WERI-Rb-1 (cell line): ENCODE measurements at regions not wholly inside any gene's neighbourhood (a gene's known extent, or its start where the extent isn't known, plus 50 kb on each side); places are given as distances from the start of the nearest gene placed in this dataset.

Experiments used
- DNase-seq: peaks from one replicate; pipeline ENCODE4 v3.0.0-alpha.2; 2020
- H3K27ac ChIP-seq: fragments of 250-450 bp; sonication (Bioruptor Pico); 2 replicates; pipeline ENCODE4 v1.5.1; 2020; ENCODE audit warnings: mild to moderate bottlenecking, moderate library complexity
- H3K27me3 ChIP-seq: fragments of 250-450 bp; sonication (Bioruptor Pico); 2 replicates; pipeline ENCODE4 v1.5.1; 2021; ENCODE audit warnings: mild to moderate bottlenecking, low read depth, moderate library complexity; ENCODE audit not compliant: insufficient read depth, severe bottlenecking
- H3K36me3 ChIP-seq: fragments of 250-450 bp; sonication (Bioruptor Pico); 2 replicates; pipeline ENCODE4 v1.5.1; 2020; ENCODE audit warnings: mild to moderate bottlenecking, moderate library complexity
- H3K4me3 ChIP-seq: 2 replicates; pipeline ENCODE4 v1.5.1; 2011; ENCODE audit warnings: low read depth, mild to moderate bottlenecking, control low read depth, low read length
- H3K9me3 ChIP-seq: fragments of 250-450 bp; sonication (Bioruptor Pico); 2 replicates; pipeline ENCODE4 v1.5.1; 2021; ENCODE audit warnings: mild to moderate bottlenecking, moderate library complexity; ENCODE audit not compliant: severe bottlenecking
- TF ChIP-seq, protein P1 (sequence below): IDR thresholded peaks from 2 replicates; pipeline ENCODE4 v1.5.1; 2011; ENCODE audit warnings: low read depth, mild to moderate bottlenecking, control low read depth, inconsistent platforms, low read length

GRCh38 chr9:38224941-38225340, 155.9 kb upstream of the SHB start:
- Histone ChIP-seq H3K36me3 (no peaks in the 10 kb centered on the region), H3K27me3 (no peaks in the 10 kb centered on the region)
- TF ChIP-seq, protein P1, sequence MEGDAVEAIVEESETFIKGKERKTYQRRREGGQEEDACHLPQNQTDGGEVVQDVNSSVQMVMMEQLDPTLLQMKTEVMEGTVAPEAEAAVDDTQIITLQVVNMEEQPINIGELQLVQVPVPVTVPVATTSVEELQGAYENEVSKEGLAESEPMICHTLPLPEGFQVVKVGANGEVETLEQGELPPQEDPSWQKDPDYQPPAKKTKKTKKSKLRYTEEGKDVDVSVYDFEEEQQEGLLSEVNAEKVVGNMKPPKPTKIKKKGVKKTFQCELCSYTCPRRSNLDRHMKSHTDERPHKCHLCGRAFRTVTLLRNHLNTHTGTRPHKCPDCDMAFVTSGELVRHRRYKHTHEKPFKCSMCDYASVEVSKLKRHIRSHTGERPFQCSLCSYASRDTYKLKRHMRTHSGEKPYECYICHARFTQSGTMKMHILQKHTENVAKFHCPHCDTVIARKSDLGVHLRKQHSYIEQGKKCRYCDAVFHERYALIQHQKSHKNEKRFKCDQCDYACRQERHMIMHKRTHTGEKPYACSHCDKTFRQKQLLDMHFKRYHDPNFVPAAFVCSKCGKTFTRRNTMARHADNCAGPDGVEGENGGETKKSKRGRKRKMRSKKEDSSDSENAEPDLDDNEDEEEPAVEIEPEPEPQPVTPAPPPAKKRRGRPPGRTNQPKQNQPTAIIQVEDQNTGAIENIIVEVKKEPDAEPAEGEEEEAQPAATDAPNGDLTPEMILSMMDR: no peak

DNA sequence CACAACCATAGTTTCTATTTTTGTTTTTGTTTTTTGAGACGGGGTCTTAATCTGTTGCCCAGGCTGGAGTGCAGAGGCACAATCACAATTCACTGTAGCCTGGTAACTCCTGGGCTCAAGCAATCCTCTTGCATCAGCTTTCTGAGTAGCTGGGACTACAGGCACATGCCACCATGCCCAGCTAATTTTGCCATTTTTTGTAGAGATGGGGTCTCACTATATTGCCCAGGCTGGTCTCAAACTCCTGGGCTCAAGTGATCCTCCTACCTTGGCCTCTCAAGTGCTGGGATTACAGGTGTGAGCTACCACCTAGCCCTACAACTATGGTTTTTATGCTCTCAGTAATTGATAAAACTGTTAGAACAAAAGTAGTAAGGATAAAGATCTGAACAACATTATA, 147.5 kb upstream of the SHB start:
- Histone ChIP-seq H3K36me3 (no peaks in the 10 kb centered on the region), H3K9me3 (no peaks in the 10 kb centered on the region), H3K27me3 (no peaks in the 10 kb centered on the region), H3K4me3 (no peak overlapping the region), H3K27ac (no peak overlapping the region)
- DNase-seq: no peak
- TF ChIP-seq, protein P1: no peak

More at GRCh38 chr9:38224941-38225340, 155.9 kb upstream of the SHB start:
- H3K9me3 ChIP-seq: peaks cover 3% of the 10 kb centered on the region
- H3K27ac ChIP-seq: no peak overlapping the region
- H3K4me3 ChIP-seq: no peak overlapping the region
- DNase-seq: no peak

GRCh38 chr9:38215465-38215864, 146.4 kb upstream of the SHB start:
- no peak for DNase-seq
- Histone ChIP-seq H3K27me3 (no peaks in the 10 kb centered on the region), H3K36me3 (no peaks in the 10 kb centered on the region), H3K27ac (no peak overlapping the region), H3K9me3 (no peaks in the 10 kb centered on the region), H3K4me3 (no peak overlapping the region)
- TF ChIP-seq, protein P1: no peak

- DNase-seq: no peak
- Histone ChIP-seq H3K27me3 (no peaks in the 10 kb centered on the region), H3K27ac (no peak overlapping the region), H3K36me3 (no peaks in the 10 kb centered on the region), H3K9me3 (no peaks in the 10 kb centered on the region), H3K4me3 (no peak overlapping the region)
- TF ChIP-seq, protein P1: no peak
These were observed 145.4 kb upstream of the SHB start for GRCh38 chr9:38214432-38214831.

- Histone ChIP-seq H3K36me3 (no peaks in the 10 kb centered on the region), H3K27me3 (no peaks in the 10 kb centered on the region), H3K27ac (no peak overlapping the region), H3K9me3 (no peaks in the 10 kb centered on the region), H3K4me3 (no peak overlapping the region)
- no peak for DNase-seq
- TF ChIP-seq, protein P1: no peak
These were observed 144.7 kb upstream of the SHB start for GRCh38 chr9:38213631-38214299.

GRCh38 chr9:38212016-38212415, 143.0 kb upstream of the SHB start:
- TF ChIP-seq, protein P1: no peak
- H3K36me3 ChIP-seq: no peaks in the 10 kb centered on the region
- H3K9me3 ChIP-seq: peaks cover 3% of the 10 kb centered on the region
- no peaks in the 10 kb centered on the region for H3K27me3 ChIP-seq
- H3K4me3 ChIP-seq: no peak overlapping the region
- no peak for DNase-seq
- no peak overlapping the region; the same call in 1 of the 2 replicates for H3K27ac ChIP-seq
